SK-N-SH (cell line): ENCODE measurements at regions not wholly inside any gene's neighbourhood (a gene's known extent, or its start where the extent isn't known, plus 50 kb on each side); places are given as distances from the start of the nearest gene placed in this dataset.

ENCODE experiments used
- CHD2 ChIP-seq: fragments of 150-350 bp; IDR thresholded peaks from 2 replicates; pipeline ENCODE4 v1.6.1; 2018; ENCODE audit warnings: low read length; ENCODE audit not compliant: partially characterized antibody
- GABPA ChIP-seq: IDR thresholded peaks from 2 replicates; pipeline ENCODE4 v1.4.0; 2012; ENCODE audit warnings: low read depth, mild to moderate bottlenecking
- GATA2 ChIP-seq: sonication (generic); formaldehyde crosslinking; IDR thresholded peaks from 2 replicates; pipeline ENCODE4 v1.5.0; 2020; ENCODE audit warnings: mild to moderate bottlenecking, missing genetic modification reagents
- NRF1 ChIP-seq: IDR thresholded peaks from 2 replicates; pipeline ENCODE4 v1.6.1; 2012; ENCODE audit warnings: low read depth, mild to moderate bottlenecking, low read length
- RAD21 ChIP-seq: IDR thresholded peaks from 2 replicates; pipeline ENCODE4 v1.6.1; 2012; ENCODE audit warnings: mild to moderate bottlenecking, low read length
- REST ChIP-seq: IDR thresholded peaks from 2 replicates; pipeline ENCODE4 v1.6.1; 2012; ENCODE audit warnings: mild to moderate bottlenecking, low read depth, low read length, moderate library complexity
- RFX5 ChIP-seq: IDR thresholded peaks from 2 replicates; pipeline ENCODE4 v1.6.1; 2012; ENCODE audit warnings: mild to moderate bottlenecking, improper control_type of control experiment, low read length
- RXRA ChIP-seq: IDR thresholded peaks from 2 replicates; pipeline ENCODE4 v1.4.0; 2012; ENCODE audit warnings: low read depth, mild to moderate bottlenecking, borderline replicate concordance
- TAF1 ChIP-seq: IDR thresholded peaks from 2 replicates; pipeline ENCODE4 v1.6.1; 2012; ENCODE audit warnings: low read depth, mild to moderate bottlenecking, low read length, moderate library complexity, borderline replicate concordance
- TEAD4 ChIP-seq: IDR thresholded peaks from 2 replicates; pipeline ENCODE4 v1.4.0; 2012; ENCODE audit warnings: mild to moderate bottlenecking, borderline replicate concordance; ENCODE audit not compliant: insufficient read depth
- USF1 ChIP-seq: IDR thresholded peaks from 2 replicates; pipeline ENCODE4 v1.4.0; 2012; ENCODE audit warnings: low read depth, borderline replicate concordance
- ZBTB33 ChIP-seq: IDR thresholded peaks from 2 replicates; pipeline ENCODE4 v1.4.0; 2012; ENCODE audit warnings: low read depth, borderline replicate concordance
- TF ChIP-seq, protein P1 (sequence below): fragments of 150-350 bp; IDR thresholded peaks from 2 replicates; pipeline ENCODE4 v1.6.1; 2017; ENCODE audit warnings: antibody characterized with exemption, low read length, low read depth, borderline replicate concordance
- TF ChIP-seq, protein P2 (sequence below): fragments of 200-600 bp; sonication (generic); IDR thresholded peaks from 2 replicates; pipeline ENCODE4 v1.6.1; 2017; ENCODE audit warnings: antibody characterized with exemption, mild to moderate bottlenecking, moderate library complexity
- TF ChIP-seq, protein P3 (sequence below): IDR thresholded peaks from 2 replicates; pipeline ENCODE4; 2012

DNA sequence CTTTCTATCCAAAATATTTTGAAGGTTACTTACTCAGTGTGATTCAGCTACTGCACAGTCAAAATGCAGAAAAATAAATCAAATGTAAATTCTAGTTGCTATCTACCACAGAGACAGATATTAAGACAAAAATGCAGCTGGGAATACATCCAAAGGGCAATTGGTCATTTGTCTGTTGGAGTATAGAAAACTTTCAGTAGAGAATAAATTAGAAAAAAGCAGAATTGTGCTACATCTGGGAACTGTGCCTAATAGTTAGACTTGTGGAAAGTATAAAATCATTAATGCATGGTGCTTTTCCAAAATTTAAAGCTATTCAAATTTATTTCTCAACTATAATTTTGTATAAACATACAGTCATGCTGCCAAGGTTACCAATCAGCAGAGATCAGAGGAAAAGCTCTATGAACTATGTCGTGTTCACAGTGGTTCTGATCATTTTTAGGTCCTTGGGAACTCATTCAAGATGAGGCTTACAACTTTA lies 1635.8 kb downstream of the PCDH9 start (continued):
- TF ChIP-seq, protein P1, sequence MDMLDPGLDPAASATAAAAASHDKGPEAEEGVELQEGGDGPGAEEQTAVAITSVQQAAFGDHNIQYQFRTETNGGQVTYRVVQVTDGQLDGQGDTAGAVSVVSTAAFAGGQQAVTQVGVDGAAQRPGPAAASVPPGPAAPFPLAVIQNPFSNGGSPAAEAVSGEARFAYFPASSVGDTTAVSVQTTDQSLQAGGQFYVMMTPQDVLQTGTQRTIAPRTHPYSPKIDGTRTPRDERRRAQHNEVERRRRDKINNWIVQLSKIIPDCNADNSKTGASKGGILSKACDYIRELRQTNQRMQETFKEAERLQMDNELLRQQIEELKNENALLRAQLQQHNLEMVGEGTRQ: no peak
- TF ChIP-seq NRF1 (no peak), CHD2 (peak; percentile 37), USF1 (no peak), GABPA (no peak), ZBTB33 (peak; percentile 76; the same call in 1 of the 2 replicates), REST (no peak), TEAD4 (peak; percentile 98), RFX5 (no peak), TAF1 (peak; percentile 39; the same call in 1 of the 2 replicates), RAD21 (no peak; the same call in 1 of the 2 replicates), GATA2 (peak; percentile 47; the same call in 1 of the 2 replicates), RXRA (peak; percentile 96)
- TF ChIP-seq, protein P2, sequence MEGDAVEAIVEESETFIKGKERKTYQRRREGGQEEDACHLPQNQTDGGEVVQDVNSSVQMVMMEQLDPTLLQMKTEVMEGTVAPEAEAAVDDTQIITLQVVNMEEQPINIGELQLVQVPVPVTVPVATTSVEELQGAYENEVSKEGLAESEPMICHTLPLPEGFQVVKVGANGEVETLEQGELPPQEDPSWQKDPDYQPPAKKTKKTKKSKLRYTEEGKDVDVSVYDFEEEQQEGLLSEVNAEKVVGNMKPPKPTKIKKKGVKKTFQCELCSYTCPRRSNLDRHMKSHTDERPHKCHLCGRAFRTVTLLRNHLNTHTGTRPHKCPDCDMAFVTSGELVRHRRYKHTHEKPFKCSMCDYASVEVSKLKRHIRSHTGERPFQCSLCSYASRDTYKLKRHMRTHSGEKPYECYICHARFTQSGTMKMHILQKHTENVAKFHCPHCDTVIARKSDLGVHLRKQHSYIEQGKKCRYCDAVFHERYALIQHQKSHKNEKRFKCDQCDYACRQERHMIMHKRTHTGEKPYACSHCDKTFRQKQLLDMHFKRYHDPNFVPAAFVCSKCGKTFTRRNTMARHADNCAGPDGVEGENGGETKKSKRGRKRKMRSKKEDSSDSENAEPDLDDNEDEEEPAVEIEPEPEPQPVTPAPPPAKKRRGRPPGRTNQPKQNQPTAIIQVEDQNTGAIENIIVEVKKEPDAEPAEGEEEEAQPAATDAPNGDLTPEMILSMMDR: no peak
- TF ChIP-seq, protein P3, sequence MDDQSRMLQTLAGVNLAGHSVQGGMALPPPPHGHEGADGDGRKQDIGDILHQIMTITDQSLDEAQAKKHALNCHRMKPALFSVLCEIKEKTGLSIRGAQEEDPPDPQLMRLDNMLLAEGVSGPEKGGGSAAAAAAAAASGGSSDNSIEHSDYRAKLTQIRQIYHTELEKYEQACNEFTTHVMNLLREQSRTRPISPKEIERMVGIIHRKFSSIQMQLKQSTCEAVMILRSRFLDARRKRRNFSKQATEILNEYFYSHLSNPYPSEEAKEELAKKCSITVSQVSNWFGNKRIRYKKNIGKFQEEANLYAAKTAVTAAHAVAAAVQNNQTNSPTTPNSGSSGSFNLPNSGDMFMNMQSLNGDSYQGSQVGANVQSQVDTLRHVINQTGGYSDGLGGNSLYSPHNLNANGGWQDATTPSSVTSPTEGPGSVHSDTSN: peak; percentile 97
